ENCODE measurements at regions not wholly inside any gene's neighbourhood (a gene's known extent, or its start where the extent isn't known, plus 50 kb on each side); places are given as distances from the start of the nearest gene placed in this dataset.

- DNase-seq (ENCODE audit: low read depth): no peak
Observed at GRCh38 chr10:58932577-58933314, 243.7 kb upstream of the PHYHIPL start.

- DNase-seq (ENCODE audit: low read depth): no peak
Observed at GRCh38 chr10:58936364-58936763, 240.1 kb upstream of the PHYHIPL start.

DNA sequence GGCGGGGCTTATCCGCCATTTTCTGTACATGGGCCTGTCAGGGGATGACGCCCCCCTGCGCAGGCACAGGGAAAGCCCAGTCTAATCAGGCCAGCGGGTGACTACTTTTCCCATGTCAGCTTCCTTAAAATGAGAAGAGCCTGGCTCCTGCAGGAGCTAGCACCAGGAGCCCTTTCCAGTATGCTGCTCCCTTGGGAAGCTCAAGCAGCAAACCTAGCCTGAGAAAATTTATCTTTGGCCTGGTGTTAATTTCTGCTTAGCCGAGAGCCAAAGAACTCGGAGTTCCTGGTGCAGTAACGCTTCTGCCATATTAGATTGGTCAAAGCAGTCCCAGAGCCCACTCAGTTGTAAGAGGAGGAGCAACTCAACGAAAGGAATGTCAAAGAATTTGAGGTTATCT, 239.0 kb upstream of the PHYHIPL start:
- DNase-seq (ENCODE audit: low read depth): no peak

DNA sequence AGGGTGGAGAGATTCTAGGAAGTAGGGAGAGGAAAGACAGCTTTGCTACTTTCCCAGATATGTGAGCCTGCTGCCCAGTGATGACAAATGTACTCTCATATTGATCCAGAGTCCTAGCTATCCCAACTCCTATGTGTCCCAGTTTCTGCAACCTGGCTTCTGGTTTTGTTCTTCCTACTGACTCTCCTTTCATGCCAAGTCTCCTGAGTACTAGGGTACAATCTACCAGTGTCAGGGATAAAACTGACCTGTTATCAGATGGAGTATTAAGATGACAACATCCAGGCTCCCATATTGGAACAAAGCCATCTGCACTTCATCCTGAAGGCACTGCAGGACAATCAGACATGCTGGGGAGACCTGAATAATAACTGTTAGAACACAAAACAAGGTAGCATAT, 233.7 kb upstream of the PHYHIPL start:
- DNase-seq (ENCODE audit: low read depth): no peak

- peak; percentile 75 for DNase-seq (ENCODE audit: low read depth)
Observed at GRCh38 chr10:58943256-58943890, 233.1 kb upstream of the PHYHIPL start.

- DNase-seq (ENCODE audit: low read depth): no peak
Observed at GRCh38 chr10:58943960-58944359, 232.5 kb upstream of the PHYHIPL start.

DNA sequence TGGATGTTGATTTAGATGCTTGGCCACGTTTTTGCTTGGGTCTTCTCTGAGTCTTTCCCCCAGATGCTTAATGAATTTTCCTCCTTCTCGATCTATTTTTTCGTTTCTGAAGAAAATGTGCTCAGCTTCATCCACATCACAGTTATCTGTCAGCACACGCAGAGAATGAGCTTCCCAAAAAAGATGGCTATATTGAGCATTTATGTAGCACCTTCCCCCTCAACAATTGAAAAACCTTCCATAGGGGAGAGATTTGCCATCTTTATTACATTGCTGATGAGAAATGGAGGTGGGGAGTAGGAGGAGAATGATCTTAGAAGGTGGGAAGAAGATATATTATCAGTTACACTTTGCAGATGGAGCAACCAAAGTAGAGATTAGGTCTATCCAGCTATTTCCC, 228.1 kb upstream of the PHYHIPL start:
- no peak for DNase-seq (ENCODE audit: low read depth)

DNA sequence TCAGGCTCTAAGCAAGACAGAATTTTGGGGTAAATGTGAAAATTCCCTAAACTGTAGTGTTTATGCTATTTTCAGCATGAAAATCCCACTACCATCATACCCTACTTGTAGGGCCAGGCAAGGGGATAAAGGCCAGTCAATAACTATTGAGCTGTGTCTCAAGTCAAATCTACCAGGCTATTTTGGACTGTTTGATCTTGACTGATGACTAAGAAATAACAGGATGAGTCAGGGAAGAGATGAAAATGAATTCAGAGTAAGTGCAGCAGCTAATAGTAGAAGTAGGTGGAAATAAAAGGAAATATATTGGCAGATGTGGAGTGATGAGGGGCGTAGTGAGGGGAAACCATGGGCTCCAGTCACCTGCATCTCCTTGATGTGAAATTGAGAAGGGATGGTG, 225.8 kb upstream of the PHYHIPL start:
- no peak for DNase-seq (ENCODE audit: low read depth)

DNA sequence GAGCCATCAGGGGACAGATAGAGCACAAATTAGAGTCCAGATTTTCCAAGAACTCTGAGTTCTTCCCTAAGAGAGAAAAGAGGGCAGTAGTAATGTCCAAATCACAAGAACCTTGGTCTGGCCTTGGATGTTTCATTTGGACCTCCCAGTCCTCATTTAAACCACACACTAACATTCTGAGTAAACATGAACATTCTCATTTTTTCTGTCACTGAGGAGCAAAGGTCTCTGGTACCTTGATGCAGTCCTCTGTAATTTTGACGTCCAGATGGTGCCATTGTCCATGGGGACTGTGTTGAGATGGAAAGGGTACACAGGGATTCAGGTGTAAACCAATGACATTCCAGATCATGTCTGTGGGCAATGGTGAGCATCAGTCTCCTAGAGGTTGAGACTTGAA, 225.4 kb upstream of the PHYHIPL start:
- no peak for DNase-seq (ENCODE audit: low read depth)

DNA sequence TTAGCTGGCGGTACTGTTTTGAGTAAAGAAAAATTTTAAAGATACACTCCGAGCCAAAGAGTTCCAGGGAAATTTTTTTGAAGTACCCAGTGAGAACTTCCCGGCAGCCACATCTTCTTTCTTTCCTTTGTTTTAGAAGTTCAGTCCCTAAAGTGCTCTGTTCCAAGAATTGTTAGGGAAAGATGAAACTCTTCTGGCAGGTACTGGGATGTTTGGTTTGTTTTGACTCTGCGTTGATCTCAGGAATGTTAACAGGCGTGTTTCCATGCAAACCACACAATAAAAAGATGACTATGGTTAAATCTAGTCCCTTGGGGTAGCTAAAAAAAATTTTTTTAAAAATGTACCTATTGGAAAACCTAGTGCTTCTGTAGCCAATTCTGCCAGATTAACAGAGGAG, 224.7 kb upstream of the PHYHIPL start:
- DNase-seq (ENCODE audit: low read depth): no peak

DNA sequence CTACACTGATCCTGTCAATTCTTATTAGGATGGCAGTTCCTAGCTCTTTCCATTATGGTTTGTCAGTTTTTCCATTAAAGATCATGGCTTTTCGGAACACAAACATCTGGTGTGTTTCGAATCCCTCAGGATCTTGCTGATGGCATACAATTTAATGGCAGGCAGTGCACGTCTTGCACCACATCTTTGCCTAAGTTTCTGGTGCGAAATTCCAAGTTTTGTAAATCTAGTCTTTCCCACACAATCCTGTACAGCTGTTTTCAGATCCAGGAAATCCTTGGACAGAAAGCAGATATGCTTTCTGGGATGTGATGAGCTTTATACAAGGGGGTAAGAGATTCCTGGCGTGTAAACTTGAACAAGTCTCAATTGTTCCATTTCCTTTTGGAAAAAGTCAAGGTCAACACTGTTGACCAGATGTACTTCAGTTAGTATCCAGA, 224.3 kb upstream of the PHYHIPL start:
- DNase-seq (ENCODE audit: low read depth): no peak

DNA sequence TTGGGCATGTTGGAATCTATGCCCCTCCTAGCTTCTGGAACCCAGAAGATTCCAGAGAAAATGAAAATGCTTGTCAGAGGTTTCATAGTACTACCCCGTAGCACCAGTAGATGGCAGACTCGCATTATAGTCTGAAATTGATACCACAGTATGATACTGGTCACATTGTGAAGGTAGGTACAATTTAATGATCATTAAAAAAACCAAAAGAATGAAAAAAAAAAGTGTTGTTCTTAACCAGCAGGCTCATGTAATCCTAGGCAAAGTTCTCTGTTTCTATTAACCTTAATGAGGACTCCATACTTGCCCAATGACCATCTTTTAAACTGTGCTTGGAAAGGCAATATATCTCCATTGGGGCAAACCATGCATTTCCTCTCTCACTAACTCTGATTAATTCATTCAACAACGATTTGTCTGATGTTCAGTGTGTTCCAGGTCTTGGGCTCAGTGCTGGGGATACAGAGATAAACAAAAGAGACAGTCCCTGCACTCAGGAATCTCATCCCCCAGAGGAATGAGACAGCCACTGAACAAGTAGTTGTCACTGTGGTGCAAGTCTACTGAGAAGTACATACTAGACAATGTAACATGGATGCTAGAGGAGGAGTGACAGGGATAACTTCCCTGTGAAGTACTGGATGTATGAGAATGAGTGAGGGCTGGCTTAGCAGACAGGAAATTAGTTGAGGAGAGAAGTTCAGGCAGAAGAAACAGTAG, 223.5 kb upstream of the PHYHIPL start:
- DNase-seq (ENCODE audit: low read depth): peak; percentile 44

DNA sequence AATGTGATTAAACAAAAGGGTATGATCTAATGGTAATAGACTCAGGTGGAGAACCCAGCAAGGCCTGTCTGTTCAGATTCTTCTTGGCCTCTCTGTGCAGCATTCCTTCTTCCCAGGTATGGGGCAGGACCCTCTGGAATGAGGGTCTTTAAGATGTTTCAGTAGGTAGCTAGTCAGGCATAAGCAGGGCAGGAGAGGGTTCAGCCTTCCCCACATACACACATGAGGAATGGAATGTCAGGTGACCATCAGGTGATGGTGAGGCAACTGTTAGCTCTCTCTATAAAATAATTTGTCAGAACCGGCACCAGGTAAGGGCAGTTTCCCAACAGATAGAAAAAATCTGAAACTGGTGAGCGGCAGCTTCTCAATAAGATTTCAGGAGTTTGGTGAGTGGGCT, 222.3 kb upstream of the PHYHIPL start:
- DNase-seq (ENCODE audit: low read depth): no peak

DNA sequence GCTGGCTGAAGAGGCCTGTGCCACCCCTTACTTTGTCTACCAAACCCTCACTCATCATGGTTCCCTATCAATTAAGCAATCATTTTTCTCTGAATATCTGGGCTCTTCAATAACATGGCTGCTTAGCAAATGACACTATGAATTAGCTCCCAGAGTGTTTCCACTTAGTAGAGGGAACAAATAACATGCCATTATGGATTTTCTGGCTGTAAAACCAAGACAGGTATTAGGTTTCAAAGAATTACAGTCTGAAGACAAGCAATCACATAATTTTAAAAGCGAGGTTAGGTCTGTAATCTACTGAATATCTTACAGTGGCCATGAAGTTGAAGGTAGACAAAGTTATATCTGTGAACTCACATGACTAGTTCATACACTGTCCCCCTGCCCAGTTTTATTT, 220.8 kb upstream of the PHYHIPL start:
- no peak for DNase-seq (ENCODE audit: low read depth)

DNA sequence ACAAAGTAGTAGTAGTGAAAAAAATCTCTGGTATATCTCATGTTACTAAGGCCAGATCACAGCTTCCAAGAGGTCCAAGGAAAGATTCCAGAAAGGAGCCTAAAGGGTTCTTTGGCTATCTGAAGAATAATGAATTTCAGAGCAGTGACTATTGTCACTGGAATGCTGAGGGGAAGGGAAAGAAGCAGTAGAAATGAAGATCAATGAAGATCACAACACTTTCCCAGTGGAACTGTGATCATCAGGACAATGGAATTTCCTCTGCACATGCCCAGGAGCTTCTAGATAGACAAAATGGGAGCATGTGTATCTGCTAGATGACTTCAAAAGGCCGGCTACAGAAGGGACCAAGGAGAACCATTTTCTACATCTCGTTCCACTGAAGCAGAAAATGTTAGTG, 219.5 kb upstream of the PHYHIPL start:
- DNase-seq (ENCODE audit: low read depth): peak; percentile 68

- DNase-seq (ENCODE audit: low read depth): no peak
Observed at GRCh38 chr10:58957517-58957916, 218.9 kb upstream of the PHYHIPL start.

GRCh38 chr10:58963101-58963534, 213.3 kb upstream of the PHYHIPL start:
- no peak for DNase-seq (ENCODE audit: low read depth)

GRCh38 chr10:58963723-58964124, 212.7 kb upstream of the PHYHIPL start:
- DNase-seq (ENCODE audit: low read depth): no peak

DNA sequence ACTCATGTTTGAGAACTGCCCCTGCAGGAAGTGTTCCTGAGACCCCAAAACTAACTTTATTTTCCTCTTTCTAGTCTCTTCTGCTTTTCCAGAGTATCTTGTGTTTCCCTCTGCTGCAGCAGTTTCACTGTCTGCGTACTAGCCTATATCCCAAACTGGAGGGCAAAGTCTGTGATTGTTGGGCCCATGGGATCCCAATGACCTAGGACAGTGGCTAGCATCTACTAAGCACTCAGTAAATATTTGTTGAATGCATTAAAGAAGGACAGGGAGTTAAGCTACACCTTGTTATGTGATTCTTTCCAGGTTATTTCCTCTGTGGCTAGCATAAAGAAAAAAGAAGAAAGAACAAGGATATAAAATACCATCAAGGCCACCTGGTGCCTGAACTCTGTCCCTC, 210.6 kb upstream of the PHYHIPL start:
- no peak for DNase-seq (ENCODE audit: low read depth)

GRCh38 chr10:58967551-58968388, 208.7 kb upstream of the PHYHIPL start:
- DNase-seq (ENCODE audit: low read depth): no peak

GRCh38 chr10:58968389-58968755, 208.1 kb upstream of the PHYHIPL start:
- no peak for DNase-seq (ENCODE audit: low read depth)

- DNase-seq (ENCODE audit: low read depth): no peak
Observed at GRCh38 chr10:58969576-58969975, 206.9 kb upstream of the PHYHIPL start.

All from HS-5 (cell line).